GM12892 (cell line): ENCODE measurements at regions not wholly inside any gene's neighbourhood (a gene's known extent, or its start where the extent isn't known, plus 50 kb on each side); places are given as distances from the start of the nearest gene placed in this dataset.

Source experiments
- POLR2A ChIP-seq: IDR thresholded peaks from 2 replicates; pipeline ENCODE4 v1.6.1; 2011; ENCODE audit warnings: low read depth, low read length, control low read depth
- POLR2AphosphoS5 ChIP-seq: IDR thresholded peaks from 2 replicates; pipeline ENCODE4 v1.6.1; 2011; ENCODE audit warnings: low read depth, low read length, control low read depth
- TAF1 ChIP-seq: IDR thresholded peaks from 2 replicates; pipeline ENCODE4 v1.6.1; 2011; ENCODE audit warnings: low read depth, mild to moderate bottlenecking, control low read depth, low read length, borderline replicate concordance

GRCh38 chr11:119493712-119494111 lies 70.7 kb upstream of the THY1 start:
- no peak for TF ChIP-seq POLR2A
- no peak for TF ChIP-seq TAF1
- no peak for TF ChIP-seq POLR2AphosphoS5
